GM06990 (cell line): ENCODE measurements at regions not wholly inside any gene's neighbourhood (a gene's known extent, or its start where the extent isn't known, plus 50 kb on each side); places are given as distances from the start of the nearest gene placed in this dataset.
"Not testable (repeated sequence)": the region's sequence is repeated elsewhere in the genome, so short reads cannot be mapped to it uniquely, and the experiment has no call there.

Experiments
- DNase-seq: peaks from one replicate; pipeline ENCODE4 v3.0.0-alpha.2; 2011; ENCODE audit not compliant: insufficient read length; ENCODE audit errors: extremely low read depth
- H3K27me3 ChIP-seq: replicated peaks from 2 replicates; pipeline ENCODE4 v1.6.0; 2011; ENCODE audit warnings: low read length; ENCODE audit not compliant: control insufficient read depth, insufficient read depth
- H3K36me3 ChIP-seq: 2 replicates; pipeline ENCODE4 v1.5.1; 2011; ENCODE audit warnings: low read length; ENCODE audit not compliant: control insufficient read depth, insufficient read depth
- H3K4me3 ChIP-seq: replicated peaks from 2 replicates; pipeline ENCODE4 v1.5.1; 2011; ENCODE audit warnings: low read depth, mild to moderate bottlenecking, control low read depth, low read length
- TF ChIP-seq, protein P1 (sequence below): IDR thresholded peaks from 2 replicates; pipeline ENCODE4 v1.5.1; 2011; ENCODE audit warnings: low read length, control low read depth, mild to moderate bottlenecking, inconsistent platforms; ENCODE audit not compliant: insufficient read depth, poor library complexity, severe bottlenecking

DNA sequence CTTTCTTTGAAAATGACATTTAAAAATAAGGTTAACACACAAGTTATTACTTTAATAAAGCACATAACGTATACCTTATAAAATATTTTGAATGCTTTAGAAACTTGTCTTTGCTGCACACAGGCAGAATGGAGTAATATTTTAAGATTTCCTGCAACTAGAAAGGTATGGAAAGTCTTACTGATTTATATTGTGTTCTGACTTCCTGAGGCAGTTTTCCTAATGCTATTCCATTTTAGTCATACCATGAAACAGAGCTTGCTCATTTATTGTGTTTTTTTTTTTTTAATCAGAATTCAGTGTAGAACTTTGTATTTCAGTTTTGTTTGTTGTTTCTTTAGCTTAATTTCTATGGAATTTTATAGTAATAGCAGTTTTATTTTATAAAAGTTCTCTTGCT is 60.9 kb upstream of the S1PR1 start:
- Histone ChIP-seq H3K36me3 (no peaks in the 10 kb centered on the region), H3K4me3 (no peak overlapping the region), H3K27me3 (no peaks in the 10 kb centered on the region)
- no peak for DNase-seq
- TF ChIP-seq, protein P1, sequence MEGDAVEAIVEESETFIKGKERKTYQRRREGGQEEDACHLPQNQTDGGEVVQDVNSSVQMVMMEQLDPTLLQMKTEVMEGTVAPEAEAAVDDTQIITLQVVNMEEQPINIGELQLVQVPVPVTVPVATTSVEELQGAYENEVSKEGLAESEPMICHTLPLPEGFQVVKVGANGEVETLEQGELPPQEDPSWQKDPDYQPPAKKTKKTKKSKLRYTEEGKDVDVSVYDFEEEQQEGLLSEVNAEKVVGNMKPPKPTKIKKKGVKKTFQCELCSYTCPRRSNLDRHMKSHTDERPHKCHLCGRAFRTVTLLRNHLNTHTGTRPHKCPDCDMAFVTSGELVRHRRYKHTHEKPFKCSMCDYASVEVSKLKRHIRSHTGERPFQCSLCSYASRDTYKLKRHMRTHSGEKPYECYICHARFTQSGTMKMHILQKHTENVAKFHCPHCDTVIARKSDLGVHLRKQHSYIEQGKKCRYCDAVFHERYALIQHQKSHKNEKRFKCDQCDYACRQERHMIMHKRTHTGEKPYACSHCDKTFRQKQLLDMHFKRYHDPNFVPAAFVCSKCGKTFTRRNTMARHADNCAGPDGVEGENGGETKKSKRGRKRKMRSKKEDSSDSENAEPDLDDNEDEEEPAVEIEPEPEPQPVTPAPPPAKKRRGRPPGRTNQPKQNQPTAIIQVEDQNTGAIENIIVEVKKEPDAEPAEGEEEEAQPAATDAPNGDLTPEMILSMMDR = no peak

DNA sequence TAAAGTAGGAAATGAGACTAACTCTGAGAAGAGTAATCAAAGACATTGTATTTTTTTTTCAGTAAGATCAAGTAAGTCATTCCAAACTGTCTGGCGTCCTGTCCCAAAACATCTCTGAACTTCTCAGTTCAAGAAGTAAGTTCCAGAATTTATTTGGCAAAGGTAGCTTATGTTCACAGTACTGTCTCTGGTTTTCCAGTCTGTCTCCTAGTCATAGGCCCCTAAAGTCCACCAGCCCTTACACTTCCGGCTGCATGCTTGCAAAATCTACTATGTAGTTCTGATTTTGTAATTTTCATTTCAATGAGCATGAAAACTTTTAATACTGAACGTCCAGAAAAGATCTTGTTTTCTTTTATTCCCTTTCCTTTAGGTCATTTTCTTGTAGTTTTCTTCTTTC is 61.4 kb upstream of the S1PR1 start:
- no peak for DNase-seq
- H3K4me3 ChIP-seq = no peak overlapping the region
- no peaks in the 10 kb centered on the region for H3K27me3 ChIP-seq
- TF ChIP-seq, protein P1 = no peak
- H3K36me3 ChIP-seq = no peaks in the 10 kb centered on the region

DNA sequence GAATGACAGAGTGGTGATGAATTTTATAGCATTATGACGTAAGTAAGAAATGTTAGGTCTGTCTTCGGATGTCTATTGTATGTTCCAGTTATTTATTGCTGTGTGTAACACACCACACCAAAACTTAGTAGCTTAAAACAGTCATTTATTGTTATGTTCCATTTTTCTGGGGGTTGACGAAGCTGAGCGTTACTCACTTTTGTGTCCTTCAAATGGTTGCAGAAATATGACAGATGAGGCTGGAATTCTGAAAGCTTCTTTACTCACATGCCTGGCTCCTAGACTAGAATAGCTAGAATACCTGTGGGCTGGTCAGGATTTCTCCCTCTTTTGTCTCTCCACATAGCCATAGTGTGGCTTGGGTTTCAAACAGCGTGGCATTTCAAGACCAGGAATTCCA is 62.1 kb upstream of the S1PR1 start:
- TF ChIP-seq, protein P1 = no peak

DNA sequence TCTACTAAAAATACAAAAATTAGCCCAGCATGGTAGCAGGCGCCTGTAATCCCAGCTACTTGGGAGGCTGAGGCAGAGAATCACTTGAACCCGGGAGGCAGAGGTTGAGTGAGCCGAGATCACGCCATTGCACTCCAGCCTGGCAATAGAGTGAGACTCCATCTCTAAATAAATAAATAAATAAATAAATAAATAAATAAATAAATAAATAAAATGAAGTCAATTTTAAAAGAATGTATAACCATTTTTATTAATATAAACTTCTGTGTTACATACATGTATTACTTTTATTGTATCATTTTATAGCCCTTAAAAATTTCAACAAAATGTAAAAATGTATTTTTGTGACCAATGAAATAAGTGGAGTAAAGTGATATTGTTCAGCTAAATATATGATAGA is 62.5 kb upstream of the S1PR1 start:
- H3K4me3 ChIP-seq, DNase-seq, H3K36me3 ChIP-seq, H3K27me3 ChIP-seq: not testable (repeated sequence)

More for the DNA sequence above, 62.1 kb upstream of the S1PR1 start:
- Histone ChIP-seq H3K4me3 (no peak overlapping the region), H3K27me3 (no peaks in the 10 kb centered on the region), H3K36me3 (no peaks in the 10 kb centered on the region)
- DNase-seq = no peak

DNA sequence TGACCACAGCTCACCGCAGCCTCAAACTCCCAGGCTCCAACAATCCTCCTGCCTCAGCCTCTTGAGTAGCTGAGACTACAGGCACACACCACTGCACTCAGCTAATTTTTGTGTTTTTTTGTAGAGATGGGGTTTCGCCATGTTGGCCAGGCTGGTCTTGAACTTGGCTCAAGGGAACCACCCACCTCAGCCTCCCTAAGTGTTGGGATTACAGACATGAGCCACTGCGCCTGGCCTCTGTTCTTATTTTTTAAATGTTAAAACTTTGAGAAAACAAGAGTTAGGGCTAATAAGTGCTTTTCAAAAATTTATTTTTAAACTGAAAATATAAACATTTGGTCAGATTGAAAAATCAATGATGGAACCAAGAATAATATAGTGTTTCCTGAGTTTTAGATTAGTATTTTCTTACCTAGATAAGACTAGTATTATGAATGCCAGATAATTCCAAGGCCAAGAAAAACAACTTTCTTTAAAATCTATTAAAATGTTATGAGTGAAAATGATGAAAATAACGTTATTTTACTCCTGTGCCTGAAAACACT is 66.2 kb upstream of the S1PR1 start:
- no peaks in the 10 kb centered on the region for H3K27me3 ChIP-seq
- TF ChIP-seq, protein P1 = no peak
- DNase-seq = no peak
- H3K4me3 ChIP-seq = no peak overlapping the region
- H3K36me3 ChIP-seq = no peaks in the 10 kb centered on the region

DNA sequence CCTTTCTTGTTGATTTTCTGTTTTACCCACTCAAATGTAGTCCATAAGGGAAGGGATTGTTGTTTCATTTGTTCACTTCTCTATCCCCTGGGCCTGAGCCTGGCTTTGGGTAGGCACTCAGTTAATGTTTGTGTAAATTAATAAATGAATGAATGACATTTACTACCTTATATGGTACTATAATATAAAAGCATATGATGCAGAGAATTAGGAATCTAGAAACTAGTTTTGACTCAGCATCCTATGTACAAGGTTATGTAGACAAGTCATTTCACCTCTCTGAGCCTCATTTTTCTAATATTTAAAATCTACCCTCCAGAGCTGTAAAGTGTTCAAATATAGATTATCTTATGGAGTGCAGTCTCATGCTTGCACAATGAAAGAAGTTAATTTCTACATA is 68.9 kb upstream of the S1PR1 start:
- Histone ChIP-seq H3K4me3 (no peak overlapping the region), H3K36me3 (no peaks in the 10 kb centered on the region), H3K27me3 (no peaks in the 10 kb centered on the region)
- TF ChIP-seq, protein P1 = no peak
- no peak for DNase-seq
